Liver (tissue), 7 donors: ENCODE measurements at regions not wholly inside any gene's neighbourhood (a gene's known extent, or its start where the extent isn't known, plus 50 kb on each side); places are given as distances from the start of the nearest gene placed in this dataset.

Experiments used
- DNase-seq: peaks from one replicate; pipeline ENCODE4 v3.0.0-alpha.2; 2017; ENCODE audit warnings: low spot score
- H3K27ac ChIP-seq, 2 donors: one replicate each; pipeline ENCODE4 v1.7.0; 2013; ENCODE audit warnings: inconsistent platforms in 2 of 2, low read length in 2 of 2, control low read depth in 1 of 2, low read depth in 1 of 2, mild to moderate bottlenecking in 1 of 2
- H3K27me3 ChIP-seq, 4 donors: one replicate each; pipeline versions ENCODE4 v1.6.1 to v1.7.0; 2013; ENCODE audit warnings: low read length in 3 of 4, inconsistent platforms in 1 of 4, mild to moderate bottlenecking in 1 of 4, moderate library complexity in 1 of 4; ENCODE audit not compliant: control insufficient read depth in 4 of 4, insufficient read depth in 4 of 4
- H3K36me3 ChIP-seq, 4 donors: one replicate each; pipeline versions ENCODE4 v1.6.1 to v1.7.0; 2013; ENCODE audit warnings: low read length in 3 of 4, mild to moderate bottlenecking in 3 of 4, low read depth in 1 of 4, moderate library complexity in 1 of 4; ENCODE audit not compliant: control insufficient read depth in 4 of 4, insufficient read depth in 3 of 4
- H3K4me1 ChIP-seq, 4 donors: one replicate each; pipeline versions ENCODE4 v1.6.1 to v1.7.0; 2013; ENCODE audit warnings: low read length in 3 of 4, mild to moderate bottlenecking in 3 of 4, moderate library complexity in 1 of 4; ENCODE audit not compliant: control insufficient read depth in 4 of 4, insufficient read depth in 4 of 4
- H3K4me3 ChIP-seq, 3 donors: one replicate each; pipeline versions ENCODE4 v1.6.1 to v1.7.0; 2013; ENCODE audit warnings: low read length in 3 of 3, control low read depth in 1 of 3, low read depth in 1 of 3, mild to moderate bottlenecking in 1 of 3
- H3K9ac ChIP-seq, 2 donors: one replicate each; pipeline ENCODE4 v1.7.0; 2013; ENCODE audit warnings: low read length in 2 of 2, mild to moderate bottlenecking in 2 of 2, moderate library complexity in 2 of 2, control low read depth in 1 of 2, low read depth in 1 of 2
- H3K9me3 ChIP-seq, 4 donors: one replicate each; pipeline versions ENCODE4 v1.6.1 to v1.7.0; 2013; ENCODE audit warnings: low read length in 3 of 4; ENCODE audit not compliant: control insufficient read depth in 4 of 4
- ATF3 ChIP-seq: IDR thresholded peaks from 2 replicates; pipeline ENCODE4 v1.6.1; 2016; ENCODE audit warnings: antibody characterized with exemption
- EGR1 ChIP-seq, 2 donors: IDR thresholded peaks; 2 replicates each; pipeline ENCODE4 v1.6.1; 2016 to 2018; ENCODE audit warnings: antibody characterized with exemption in 2 of 2, low read depth in 2 of 2
- FOXA1 ChIP-seq: IDR thresholded peaks from 2 replicates; pipeline ENCODE4 v1.6.1; 2016; ENCODE audit warnings: antibody characterized with exemption
- HNF4A ChIP-seq, 2 donors: conservative IDR thresholded peaks; 2 replicates each; pipeline ENCODE4 v1.6.1; 2016; ENCODE audit warnings: antibody characterized with exemption in 2 of 2, mild to moderate bottlenecking in 2 of 2
- HNF4G ChIP-seq: IDR thresholded peaks from 2 replicates; pipeline ENCODE4 v1.6.1; 2016; ENCODE audit warnings: antibody characterized with exemption
- JUND ChIP-seq, 2 donors: IDR thresholded peaks; 2 replicates each; pipeline ENCODE4 v1.6.1; 2016; ENCODE audit warnings: antibody characterized with exemption in 2 of 2
- NR2F2 ChIP-seq: IDR thresholded peaks from 2 replicates; pipeline ENCODE4 v1.6.1; 2016; ENCODE audit warnings: antibody characterized with exemption
- RAD21 ChIP-seq, 2 donors: IDR thresholded peaks; 2 replicates each; pipeline ENCODE4 v1.6.1; 2016; ENCODE audit warnings: antibody characterized with exemption in 2 of 2, mild to moderate bottlenecking in 2 of 2
- RXRA ChIP-seq, 2 donors: IDR thresholded peaks; 2 replicates each; pipeline ENCODE4 v1.6.1; 2017 to 2018; ENCODE audit warnings: antibody characterized with exemption in 2 of 2, mild to moderate bottlenecking in 1 of 2
- SP1 ChIP-seq: IDR thresholded peaks from 2 replicates; pipeline ENCODE4 v1.6.1; 2018; ENCODE audit warnings: antibody characterized with exemption, mild to moderate bottlenecking
- TAF1 ChIP-seq: conservative IDR thresholded peaks from 2 replicates; pipeline ENCODE4 v1.6.1; 2016; ENCODE audit warnings: antibody characterized with exemption, mild to moderate bottlenecking
- YY1 ChIP-seq: IDR thresholded peaks from 2 replicates; pipeline ENCODE4 v1.6.1; 2016; ENCODE audit warnings: antibody characterized with exemption, mild to moderate bottlenecking
- ZBTB33 ChIP-seq: IDR thresholded peaks from 2 replicates; pipeline ENCODE4 v1.6.1; 2016; ENCODE audit warnings: antibody characterized with exemption
- WGBS: extraction: QIAGEN DNeasy Blood & Tissue Kit; methylation state at CpG from one replicate; pipeline ENCODE4 v1.1.7; 2013; 5-methylcytosine and 5-hydroxymethylcytosine counted together
- TF ChIP-seq, protein P1 (sequence below): IDR thresholded peaks from 2 replicates; pipeline ENCODE4 v1.6.1; 2016; ENCODE audit warnings: antibody characterized with exemption, mild to moderate bottlenecking
- TF ChIP-seq, protein P2 (sequence below): IDR thresholded peaks from 2 replicates; pipeline ENCODE4 v1.6.1; 2016; ENCODE audit warnings: antibody characterized with exemption
- donor health status: healthy.
- donor health status: healthy.
- donor health status: healthy.
- donor health status: healthy.

- H3K27ac ChIP-seq: no peak overlapping the region
- 84% methylated on average over 15 of the region's 15 CpGs for WGBS
- peaks cover 0 to 3% (median 0%) of the 10 kb centered on the region in 4 donors for H3K9me3 ChIP-seq
- TF ChIP-seq ZBTB33: no peak
- no peak for DNase-seq
- H3K4me3 ChIP-seq: no peak overlapping the region
- no peak overlapping the region for H3K9ac ChIP-seq
- no peaks in the 10 kb centered on the region for H3K4me1 ChIP-seq
- no peaks in the 10 kb centered on the region for H3K27me3 ChIP-seq
- H3K36me3 ChIP-seq: no peaks in the 10 kb centered on the region
Measured at GRCh38 chr18:78913830-78914231, 65.8 kb upstream of the SALL3 start.

GRCh38 chr18:78914249-78914935 lies 65.2 kb upstream of the SALL3 start:
- no peak overlapping the region for H3K4me3 ChIP-seq
- DNase-seq: no peak
- WGBS: 71% methylated on average over 43 of the region's 43 CpGs

DNA sequence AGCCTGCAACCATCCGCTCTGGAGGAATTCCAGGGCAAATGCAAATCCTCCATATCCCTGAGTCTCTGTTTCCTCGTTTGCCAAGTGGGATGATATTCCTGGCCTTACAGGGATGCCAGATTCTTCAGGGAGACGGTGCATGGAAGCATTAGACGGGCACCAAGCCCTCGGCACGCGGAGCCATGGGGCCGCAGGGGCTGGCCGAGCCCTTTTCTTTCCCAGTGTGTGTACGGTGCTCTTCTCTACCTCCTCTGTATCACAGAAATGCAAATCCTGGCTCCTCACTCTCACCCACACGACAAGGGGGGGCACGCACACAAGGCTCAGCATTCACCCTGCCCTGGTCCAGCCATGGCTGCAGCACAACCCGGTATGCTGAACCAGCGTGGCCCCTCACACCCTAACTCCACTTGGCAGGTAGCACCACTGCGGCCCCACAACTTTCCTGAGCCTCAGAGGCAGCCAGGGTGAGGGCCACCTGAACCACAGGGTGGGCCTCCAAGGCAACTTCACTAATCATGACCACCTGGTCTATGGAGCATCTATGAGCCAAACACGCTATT lies 64.1 kb upstream of the SALL3 start:
- no peaks in the 10 kb centered on the region for H3K4me1 ChIP-seq
- WGBS: 81% methylated on average over 16 of the region's 16 CpGs

More at GRCh38 chr18:78914249-78914935, 65.2 kb upstream of the SALL3 start:
- H3K27ac ChIP-seq: no peak overlapping the region
- no peaks in the 10 kb centered on the region for H3K4me1 ChIP-seq
- TF ChIP-seq TAF1 (no peak), EGR1 (IDR thresholded peaks at IDR 0.05; ENCODE audit: low read depth in 2 of 2) (no peak), YY1 (no peak), RXRA (IDR thresholded peaks at IDR 0.05) (no peak), HNF4G (no peak), FOXA1 (no peak), SP1 (no peak)
- H3K36me3 ChIP-seq: no peaks in the 10 kb centered on the region
- no peak overlapping the region for H3K9ac ChIP-seq
- peaks cover 0 to 3% (median 0%) of the 10 kb centered on the region in 4 donors for H3K9me3 ChIP-seq
- H3K27me3 ChIP-seq: no peaks in the 10 kb centered on the region

GRCh38 chr18:78918707-78919106 lies 60.9 kb upstream of the SALL3 start:
- Histone ChIP-seq H3K36me3 (no peaks in the 10 kb centered on the region), H3K4me3 (no peak overlapping the region), H3K27ac (no peak overlapping the region), H3K4me1 (no peaks in the 10 kb centered on the region), H3K27me3 (peaks cover 0 to 4% (median 1%) of the 10 kb centered on the region in 4 donors), H3K9ac (no peak overlapping the region), H3K9me3 (peaks cover 0 to 3% (median 0%) of the 10 kb centered on the region in 4 donors)
- WGBS: 71% methylated on average over 8 of the region's 8 CpGs
- no peak for DNase-seq
- TF ChIP-seq, protein P1, sequence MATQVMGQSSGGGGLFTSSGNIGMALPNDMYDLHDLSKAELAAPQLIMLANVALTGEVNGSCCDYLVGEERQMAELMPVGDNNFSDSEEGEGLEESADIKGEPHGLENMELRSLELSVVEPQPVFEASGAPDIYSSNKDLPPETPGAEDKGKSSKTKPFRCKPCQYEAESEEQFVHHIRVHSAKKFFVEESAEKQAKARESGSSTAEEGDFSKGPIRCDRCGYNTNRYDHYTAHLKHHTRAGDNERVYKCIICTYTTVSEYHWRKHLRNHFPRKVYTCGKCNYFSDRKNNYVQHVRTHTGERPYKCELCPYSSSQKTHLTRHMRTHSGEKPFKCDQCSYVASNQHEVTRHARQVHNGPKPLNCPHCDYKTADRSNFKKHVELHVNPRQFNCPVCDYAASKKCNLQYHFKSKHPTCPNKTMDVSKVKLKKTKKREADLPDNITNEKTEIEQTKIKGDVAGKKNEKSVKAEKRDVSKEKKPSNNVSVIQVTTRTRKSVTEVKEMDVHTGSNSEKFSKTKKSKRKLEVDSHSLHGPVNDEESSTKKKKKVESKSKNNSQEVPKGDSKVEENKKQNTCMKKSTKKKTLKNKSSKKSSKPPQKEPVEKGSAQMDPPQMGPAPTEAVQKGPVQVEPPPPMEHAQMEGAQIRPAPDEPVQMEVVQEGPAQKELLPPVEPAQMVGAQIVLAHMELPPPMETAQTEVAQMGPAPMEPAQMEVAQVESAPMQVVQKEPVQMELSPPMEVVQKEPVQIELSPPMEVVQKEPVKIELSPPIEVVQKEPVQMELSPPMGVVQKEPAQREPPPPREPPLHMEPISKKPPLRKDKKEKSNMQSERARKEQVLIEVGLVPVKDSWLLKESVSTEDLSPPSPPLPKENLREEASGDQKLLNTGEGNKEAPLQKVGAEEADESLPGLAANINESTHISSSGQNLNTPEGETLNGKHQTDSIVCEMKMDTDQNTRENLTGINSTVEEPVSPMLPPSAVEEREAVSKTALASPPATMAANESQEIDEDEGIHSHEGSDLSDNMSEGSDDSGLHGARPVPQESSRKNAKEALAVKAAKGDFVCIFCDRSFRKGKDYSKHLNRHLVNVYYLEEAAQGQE: no peak
- no peak for TF ChIP-seq TAF1
- no peak for TF ChIP-seq ZBTB33
- no peak for TF ChIP-seq HNF4G
- TF ChIP-seq, protein P2, sequence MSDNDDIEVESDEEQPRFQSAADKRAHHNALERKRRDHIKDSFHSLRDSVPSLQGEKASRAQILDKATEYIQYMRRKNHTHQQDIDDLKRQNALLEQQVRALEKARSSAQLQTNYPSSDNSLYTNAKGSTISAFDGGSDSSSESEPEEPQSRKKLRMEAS: no peak
- TF ChIP-seq FOXA1: no peak
- TF ChIP-seq JUND (IDR thresholded peaks at IDR 0.05): no peak
- TF ChIP-seq ATF3: no peak
- no peak for TF ChIP-seq NR2F2
- no peak for TF ChIP-seq RAD21 (IDR thresholded peaks at IDR 0.05)
- TF ChIP-seq HNF4A (conservative IDR thresholded peaks at IDR 0.05): no peak

More for the DNA sequence above, 64.1 kb upstream of the SALL3 start:
- no peaks in the 10 kb centered on the region for H3K36me3 ChIP-seq
- H3K9ac ChIP-seq: no peak overlapping the region
- H3K9me3 ChIP-seq: peaks cover 0 to 3% (median 0%) of the 10 kb centered on the region in 4 donors
- H3K4me3 ChIP-seq: no peak overlapping the region
- no peak for DNase-seq
- TF ChIP-seq RAD21 (IDR thresholded peaks at IDR 0.05) (no peak), EGR1 (IDR thresholded peaks at IDR 0.05; ENCODE audit: low read depth in 2 of 2) (no peak)
- no peaks in the 10 kb centered on the region for H3K27me3 ChIP-seq
- no peak overlapping the region for H3K27ac ChIP-seq
